Neural cell (in vitro differentiated cells): ENCODE measurements at regions not wholly inside any gene's neighbourhood (a gene's known extent, or its start where the extent isn't known, plus 50 kb on each side); places are given as distances from the start of the nearest gene placed in this dataset.

Experiments used
- H2AFZ ChIP-seq: fragments of 200-600, 300-800 bp; sonication (generic), shearing (Covaris generic); 2 replicates; pipeline ENCODE4 v1.6.0; 2014; ENCODE audit warnings: low read depth, mild to moderate bottlenecking, antibody characterized with exemption, low read length, moderate library complexity
- H3F3A ChIP-seq: fragments of 200-600 bp; shearing (Covaris generic); 2 replicates; pipeline ENCODE4 v1.6.1; 2016; ENCODE audit warnings: mild to moderate bottlenecking, moderate library complexity, mixed read lengths, antibody characterized with exemption, low read length; ENCODE audit not compliant: insufficient read depth, poor library complexity, severe bottlenecking
- H3K27ac ChIP-seq: fragments of 200-600, 300-800 bp; sonication (generic), shearing (Covaris generic); 2 replicates; pipeline ENCODE4 v1.5.1; 2014; ENCODE audit warnings: mild to moderate bottlenecking, low read length, moderate library complexity
- H3K27me3 ChIP-seq: fragments of 300-800, 200-600 bp; sonication (generic), shearing (Covaris generic); 2 replicates; pipeline ENCODE4 v1.6.0; 2014; ENCODE audit warnings: mild to moderate bottlenecking, low read depth, low read length, moderate library complexity; ENCODE audit not compliant: insufficient read depth
- H3K36me3 ChIP-seq: fragments of 300-800, 200-600 bp; sonication (generic), shearing (Covaris generic); 2 replicates; pipeline ENCODE4 v1.5.1; 2014; ENCODE audit warnings: mild to moderate bottlenecking, antibody characterized with exemption, low read length, moderate library complexity; ENCODE audit not compliant: insufficient read depth
- H3K4me2 ChIP-seq: fragments of 300-800, 200-600 bp; sonication (generic), shearing (Covaris generic); 2 replicates; pipeline ENCODE4 v1.6.0; 2014; ENCODE audit warnings: mild to moderate bottlenecking, low read length
- H3K4me3 ChIP-seq: fragments of 300-800, 200-600 bp; sonication (generic), shearing (Covaris generic); 2 replicates; pipeline ENCODE4 v1.5.1; 2014; ENCODE audit warnings: mild to moderate bottlenecking, low read length, moderate library complexity
- H3K79me2 ChIP-seq: fragments of 200-600 bp; shearing (Covaris generic); replicated peaks from 2 replicates; pipeline ENCODE4 v1.6.0; 2014; ENCODE audit warnings: mild to moderate bottlenecking, low read length, moderate library complexity; ENCODE audit not compliant: insufficient read depth
- H3K9ac ChIP-seq: fragments of 300-800, 200-600 bp; sonication (generic), shearing (Covaris generic); 2 replicates; pipeline ENCODE4 v1.6.1; 2016; ENCODE audit warnings: mild to moderate bottlenecking, low read length, mixed read lengths
- H3K9me2 ChIP-seq: fragments of 200-600 bp; shearing (Covaris generic); 2 replicates; pipeline ENCODE4 v1.6.1; 2016; ENCODE audit warnings: mild to moderate bottlenecking, low read length, mixed read lengths; ENCODE audit not compliant: insufficient read depth
- H3K9me3 ChIP-seq: fragments of 200-600, 300-800 bp; sonication (generic), shearing (Covaris generic); 2 replicates; pipeline ENCODE4 v1.6.1; 2016; ENCODE audit warnings: mild to moderate bottlenecking, mixed run types, low read length, moderate library complexity, mixed read lengths
- H4K20me1 ChIP-seq: fragments of 200-600 bp; shearing (Covaris generic); 2 replicates; pipeline ENCODE4 v1.6.1; 2016; ENCODE audit warnings: mild to moderate bottlenecking, mixed run types; ENCODE audit not compliant: insufficient read depth
- CTCF ChIP-seq: fragments of 450-650 bp; IDR thresholded peaks from 2 replicates; pipeline ENCODE4 v1.5.1; 2014; ENCODE audit warnings: antibody characterized with exemption, mild to moderate bottlenecking, moderate library complexity; ENCODE audit not compliant: poor library complexity, severe bottlenecking
- EP300 ChIP-seq: fragments of 450-650 bp; conservative IDR thresholded peaks from 2 replicates; pipeline ENCODE4 v1.6.1; 2014; ENCODE audit warnings: antibody characterized with exemption, mild to moderate bottlenecking, moderate library complexity; ENCODE audit not compliant: poor library complexity, severe bottlenecking
- EZH2 ChIP-seq: fragments of 200-600, 300-800 bp; shearing (Covaris generic), sonication (generic); IDR thresholded peaks from 2 replicates; pipeline ENCODE4 v1.6.1; 2014; ENCODE audit warnings: antibody characterized with exemption, low read length, borderline replicate concordance, mild to moderate bottlenecking; ENCODE audit not compliant: insufficient read depth, poor library complexity, severe bottlenecking
- MXI1 ChIP-seq: fragments of 450-650 bp; conservative IDR thresholded peaks from 2 replicates; pipeline ENCODE4 v1.6.1; 2014; ENCODE audit warnings: antibody characterized with exemption, mild to moderate bottlenecking; ENCODE audit not compliant: poor library complexity, severe bottlenecking
- POLR2AphosphoS5 ChIP-seq: IDR thresholded peaks from 2 replicates; pipeline ENCODE4 v1.6.1; 2012
- RAD21 ChIP-seq: fragments of 450-650 bp; conservative IDR thresholded peaks from 2 replicates; pipeline ENCODE4 v1.6.1; 2014; ENCODE audit warnings: antibody characterized with exemption, mild to moderate bottlenecking, moderate library complexity
- REST ChIP-seq: IDR thresholded peaks from 2 replicates; pipeline ENCODE4 v1.6.1; 2012; ENCODE audit warnings: borderline replicate concordance
- SMC3 ChIP-seq: fragments of 450-650 bp; conservative IDR thresholded peaks from 2 replicates; pipeline ENCODE4 v1.6.1; 2014; ENCODE audit warnings: antibody characterized with exemption, mild to moderate bottlenecking, moderate library complexity; ENCODE audit not compliant: poor library complexity
- TAF1 ChIP-seq: IDR thresholded peaks from 2 replicates; pipeline ENCODE4 v1.6.1; 2012; ENCODE audit warnings: low read depth

GRCh38 chr2:195587966-195588365 is 69.1 kb upstream of the SLC39A10 start:
- Histone ChIP-seq H3F3A (no peaks in the 10 kb centered on the region), H4K20me1 (no peaks in the 10 kb centered on the region), H3K9ac (no peak overlapping the region), H3K4me2 (no peak overlapping the region), H3K27me3 (no peaks in the 10 kb centered on the region), H3K4me3 (no peak overlapping the region), H3K9me2 (no peaks in the 10 kb centered on the region), H2AFZ (no peak overlapping the region), H3K9me3 (no peaks in the 10 kb centered on the region), H3K79me2 (no peaks in the 10 kb centered on the region), H3K27ac (no peak overlapping the region), H3K36me3 (no peaks in the 10 kb centered on the region)
- TF ChIP-seq RAD21 (no peak), CTCF (no peak), POLR2AphosphoS5 (no peak), MXI1 (no peak), EZH2 (no peak), EP300 (no peak)

GRCh38 chr2:195586062-195586714 is 70.8 kb upstream of the SLC39A10 start:
- H3K9ac ChIP-seq, result no peak overlapping the region

More at GRCh38 chr2:195586062-195586714, 70.8 kb upstream of the SLC39A10 start:
- no peak overlapping the region for H3K4me2 ChIP-seq
- H3K9me3 ChIP-seq, result no peaks in the 10 kb centered on the region
- no peaks in the 10 kb centered on the region for H3K36me3 ChIP-seq
- H3K27ac ChIP-seq, result no peak overlapping the region
- TF ChIP-seq MXI1, result no peak
- no peak for TF ChIP-seq TAF1
- no peak for TF ChIP-seq SMC3
- TF ChIP-seq POLR2AphosphoS5, result no peak
- TF ChIP-seq EP300, result no peak
- no peak for TF ChIP-seq RAD21
- TF ChIP-seq CTCF, result no peak
- no peak for TF ChIP-seq REST
- TF ChIP-seq EZH2, result no peak
- no peaks in the 10 kb centered on the region for H3K27me3 ChIP-seq
- H3F3A ChIP-seq, result no peaks in the 10 kb centered on the region
- H2AFZ ChIP-seq, result no peak overlapping the region
- H3K79me2 ChIP-seq, result no peaks in the 10 kb centered on the region
- no peaks in the 10 kb centered on the region for H4K20me1 ChIP-seq
- H3K4me3 ChIP-seq, result no peak overlapping the region
- no peaks in the 10 kb centered on the region for H3K9me2 ChIP-seq
